Bronchial epithelial cell (primary cell): ENCODE measurements at regions not wholly inside any gene's neighbourhood (a gene's known extent, or its start where the extent isn't known, plus 50 kb on each side); places are given as distances from the start of the nearest gene placed in this dataset.
"Not testable (repeated sequence)": the region's sequence is repeated elsewhere in the genome, so short reads cannot be mapped to it uniquely, and the experiment has no call there.

Experiments
- DNase-seq: peaks from one replicate; pipeline ENCODE4 v3.0.0-alpha.2; 2010; ENCODE audit warnings: low read depth
- FAIRE-seq: peaks from 2 replicates; lab custom pipeline; 2011; peaks lifted over from hg19 to GRCh38; lab: Jason Lieb, UNC
- H3K27me3 ChIP-seq: 2 replicates; pipeline ENCODE4 v1.5.1; 2011; ENCODE audit warnings: low read length; ENCODE audit not compliant: control insufficient read depth, insufficient read depth
- H3K36me3 ChIP-seq: 2 replicates; pipeline ENCODE4 v1.5.1; 2011; ENCODE audit warnings: low read length; ENCODE audit not compliant: control insufficient read depth, insufficient read depth
- H3K4me3 ChIP-seq: 2 replicates; pipeline ENCODE4 v1.5.1; 2011; ENCODE audit warnings: mild to moderate bottlenecking, low read depth, low read length, control low read depth
- CTCF ChIP-seq: IDR thresholded peaks from 2 replicates; pipeline ENCODE4 v1.5.1; 2011; ENCODE audit warnings: mild to moderate bottlenecking, moderate library complexity, low read length, control low read depth, inconsistent platforms; ENCODE audit not compliant: insufficient read depth, severe bottlenecking

- TF ChIP-seq CTCF, result peak; percentile 93
- Histone ChIP-seq H3K4me3 (no peak overlapping the region), H3K27me3 (no peaks in the 10 kb centered on the region), H3K36me3 (no peaks in the 10 kb centered on the region)
- peak; percentile 68 for DNase-seq
- no peak for FAIRE-seq
These were observed 279.1 kb downstream of the TTC6 start for GRCh38 chr14:37874429-37875109.

- H3K4me3 ChIP-seq, result no peak overlapping the region
- no peaks in the 10 kb centered on the region for H3K27me3 ChIP-seq
- no peaks in the 10 kb centered on the region for H3K36me3 ChIP-seq
- no peak for FAIRE-seq
- TF ChIP-seq CTCF, result no peak
- no peak for DNase-seq
These were observed 292.8 kb downstream of the TTC6 start for GRCh38 chr14:37888234-37888633.

GRCh38 chr14:37889087-37889486 is 293.7 kb downstream of the TTC6 start:
- DNase-seq, result no peak
- H3K27me3 ChIP-seq, result no peaks in the 10 kb centered on the region
- no peak overlapping the region for H3K4me3 ChIP-seq
- no peaks in the 10 kb centered on the region for H3K36me3 ChIP-seq
- peak; percentile 28 for FAIRE-seq
- TF ChIP-seq CTCF, result no peak

- no peaks in the 10 kb centered on the region for H3K27me3 ChIP-seq
- FAIRE-seq (no peak), DNase-seq (no peak)
- no peak for TF ChIP-seq CTCF
- no peak overlapping the region for H3K4me3 ChIP-seq
- H3K36me3 ChIP-seq, result no peaks in the 10 kb centered on the region
These were observed 294.7 kb downstream of the TTC6 start for GRCh38 chr14:37890095-37890494.

GRCh38 chr14:37891500-37891899 is 296.1 kb downstream of the TTC6 start:
- FAIRE-seq, H3K36me3 ChIP-seq, H3K4me3 ChIP-seq, H3K27me3 ChIP-seq, DNase-seq: not testable (repeated sequence)

GRCh38 chr14:37894463-37894862 is 299.0 kb downstream of the TTC6 start:
- Histone ChIP-seq H3K27me3 (no peaks in the 10 kb centered on the region), H3K4me3 (no peak overlapping the region), H3K36me3 (no peaks in the 10 kb centered on the region)
- no peak for TF ChIP-seq CTCF
- DNase-seq (no peak), FAIRE-seq (no peak)
